ENCODE measurements at regions not wholly inside any gene's neighbourhood (a gene's known extent, or its start where the extent isn't known, plus 50 kb on each side); places are given as distances from the start of the nearest gene placed in this dataset.

DNA sequence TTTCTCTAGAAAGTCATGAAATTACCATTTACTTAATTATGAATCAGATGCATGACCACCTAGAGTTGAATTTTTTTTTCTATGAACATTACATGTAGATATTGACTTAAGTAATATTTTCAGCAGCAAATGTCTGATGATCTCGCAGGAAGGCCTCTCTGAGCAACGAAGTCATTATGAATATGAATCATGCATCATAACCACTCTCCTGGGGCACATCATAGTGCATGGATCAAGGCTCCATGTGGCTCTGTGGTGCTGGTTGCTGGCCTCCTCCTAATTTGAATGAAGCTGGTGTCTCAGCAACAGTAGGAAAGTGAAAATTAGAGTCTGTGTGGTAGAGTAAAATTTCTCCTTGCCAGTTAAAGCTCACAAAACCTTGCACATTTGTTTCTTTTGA is 121.4 kb upstream of the INHBA start:
- no peak for TF ChIP-seq TAF1 (IDR thresholded peaks at IDR 0.05; ENCODE audit: borderline replicate concordance, low read depth, low read length)
- no peak for TF ChIP-seq POLR2A (IDR thresholded peaks at IDR 0.05; ENCODE audit: low read depth, low read length)
